Karpas-422 (cell line): ENCODE measurements at regions not wholly inside any gene's neighbourhood (a gene's known extent, or its start where the extent isn't known, plus 50 kb on each side); places are given as distances from the start of the nearest gene placed in this dataset.

ENCODE experiments used
- DNase-seq: peaks from one replicate; pipeline ENCODE4 v3.0.0-alpha.2; 2015
- H2AFZ ChIP-seq: fragments of 200-600 bp; sonication (generic); 2 replicates; pipeline ENCODE4 v1.6.1; 2014; ENCODE audit warnings: antibody characterized with exemption, low read length, mixed read lengths
- H3K27ac ChIP-seq: fragments of 200-600 bp; sonication (generic); 2 replicates; pipeline ENCODE4 v1.5.1; 2014; ENCODE audit warnings: mild to moderate bottlenecking, low read length, moderate library complexity
- H3K27me3 ChIP-seq: fragments of 200-600 bp; sonication (generic); 2 replicates; pipeline ENCODE4 v1.6.1; 2014; ENCODE audit warnings: low read length, mixed read lengths
- H3K36me3 ChIP-seq: fragments of 200-600 bp; sonication (generic); 2 replicates; pipeline ENCODE4 v1.6.1; 2014; ENCODE audit warnings: low read length, mixed read lengths; ENCODE audit not compliant: insufficient read depth
- H3K4me1 ChIP-seq: fragments of 200-600 bp; sonication (generic); 2 replicates; pipeline ENCODE4 v1.6.1; 2014; ENCODE audit warnings: mild to moderate bottlenecking, low read length, mixed read lengths
- H3K4me2 ChIP-seq: fragments of 200-600 bp; sonication (generic); 2 replicates; pipeline ENCODE4 v1.6.1; 2014; ENCODE audit warnings: low read length, low read depth, mild to moderate bottlenecking; ENCODE audit not compliant: poor library complexity, severe bottlenecking
- H3K4me3 ChIP-seq: fragments of 200-600 bp; sonication (generic); 2 replicates; pipeline ENCODE4 v1.5.1; 2014; ENCODE audit warnings: mild to moderate bottlenecking, antibody characterized with exemption, low read length, mixed read lengths
- H3K79me2 ChIP-seq: fragments of 200-600 bp; sonication (generic); 2 replicates; pipeline ENCODE4 v1.6.1; 2014; ENCODE audit warnings: mild to moderate bottlenecking, low read length, mixed read lengths
- H3K9ac ChIP-seq: fragments of 200-600 bp; sonication (generic); 2 replicates; pipeline ENCODE4 v1.6.0; 2014; ENCODE audit warnings: low read length
- H3K9me2 ChIP-seq: fragments of 200-600 bp; sonication (generic), shearing (Covaris generic); replicated peaks from 2 replicates; pipeline ENCODE4 v1.6.0; 2014; ENCODE audit warnings: mild to moderate bottlenecking, low read length, moderate library complexity; ENCODE audit not compliant: insufficient read depth
- H3K9me3 ChIP-seq: fragments of 300-700, 200-600 bp; sonication (generic); 2 replicates; pipeline ENCODE4 v1.6.1; 2014; ENCODE audit warnings: low read length, mixed read lengths
- H4K20me1 ChIP-seq: fragments of 200-600 bp; sonication (generic); 2 replicates; pipeline ENCODE4 v1.6.1; 2014; ENCODE audit warnings: mild to moderate bottlenecking, antibody characterized with exemption, low read length, low read depth; ENCODE audit not compliant: insufficient read depth

- Histone ChIP-seq H3K9me3 (no peaks in the 10 kb centered on the region), H3K9me2 (no peaks in the 10 kb centered on the region), H3K4me3 (no peak overlapping the region), H3K9ac (no peak overlapping the region), H3K4me2 (no peak overlapping the region), H3K4me1 (no peaks in the 10 kb centered on the region), H4K20me1 (no peaks in the 10 kb centered on the region), H3K79me2 (no peaks in the 10 kb centered on the region), H3K27ac (no peak overlapping the region), H3K36me3 (no peaks in the 10 kb centered on the region), H3K27me3 (0 out of 2 replicates have a peak, but pooled peaks cover 2% of the 10 kb centered on the region), H2AFZ (no peak overlapping the region)
- no peak for DNase-seq
Observed at GRCh38 chr1:213737398-213738035, 250.3 kb upstream of the PROX1 start.

- no peaks in the 10 kb centered on the region for H3K9me3 ChIP-seq
- H3K4me2 ChIP-seq: no peak overlapping the region
- no peak overlapping the region for H3K9ac ChIP-seq
- DNase-seq: no peak
- no peaks in the 10 kb centered on the region for H3K36me3 ChIP-seq
- no peak overlapping the region for H2AFZ ChIP-seq
- no peaks in the 10 kb centered on the region for H3K4me1 ChIP-seq
- no peaks in the 10 kb centered on the region for H3K79me2 ChIP-seq
- H3K27me3 ChIP-seq: 0 out of 2 replicates have a peak, but pooled peaks cover 3% of the 10 kb centered on the region
- no peak overlapping the region for H3K4me3 ChIP-seq
- H3K9me2 ChIP-seq: no peaks in the 10 kb centered on the region
- no peak overlapping the region for H3K27ac ChIP-seq
- no peaks in the 10 kb centered on the region for H4K20me1 ChIP-seq
Observed at GRCh38 chr1:213738658-213739057, 249.1 kb upstream of the PROX1 start.

- DNase-seq: no peak
- H3K79me2 ChIP-seq: no peaks in the 10 kb centered on the region
- no peak overlapping the region for H3K4me2 ChIP-seq
- H3K9me3 ChIP-seq: no peaks in the 10 kb centered on the region
- H3K36me3 ChIP-seq: no peaks in the 10 kb centered on the region
- 0 out of 2 replicates have a peak, but pooled peaks cover 3% of the 10 kb centered on the region for H3K27me3 ChIP-seq
- H3K9me2 ChIP-seq: no peaks in the 10 kb centered on the region
- no peak overlapping the region for H2AFZ ChIP-seq
- no peaks in the 10 kb centered on the region for H3K4me1 ChIP-seq
- no peak overlapping the region for H3K27ac ChIP-seq
- no peaks in the 10 kb centered on the region for H4K20me1 ChIP-seq
- H3K9ac ChIP-seq: no peak overlapping the region
- no peak overlapping the region for H3K4me3 ChIP-seq
Observed at GRCh38 chr1:213742992-213743391, 244.8 kb upstream of the PROX1 start.

GRCh38 chr1:213744780-213745179 lies 243.0 kb upstream of the PROX1 start:
- Histone ChIP-seq H3K79me2 (no peaks in the 10 kb centered on the region), H3K9me2 (no peaks in the 10 kb centered on the region), H3K27me3 (0 out of 2 replicates have a peak, but pooled peaks cover 3% of the 10 kb centered on the region), H3K36me3 (no peaks in the 10 kb centered on the region), H3K9me3 (no peaks in the 10 kb centered on the region), H3K4me1 (no peaks in the 10 kb centered on the region), H3K9ac (no peak overlapping the region), H4K20me1 (no peaks in the 10 kb centered on the region), H3K4me3 (no peak overlapping the region), H3K27ac (no peak overlapping the region), H3K4me2 (no peak overlapping the region), H2AFZ (no peak overlapping the region)
- DNase-seq: no peak

GRCh38 chr1:213745451-213745850 lies 242.3 kb upstream of the PROX1 start:
- no peaks in the 10 kb centered on the region for H3K79me2 ChIP-seq
- no peaks in the 10 kb centered on the region for H3K36me3 ChIP-seq
- H3K27me3 ChIP-seq: 0 out of 2 replicates have a peak, but pooled peaks cover 3% of the 10 kb centered on the region
- H2AFZ ChIP-seq: no peak overlapping the region
- no peaks in the 10 kb centered on the region for H4K20me1 ChIP-seq
- no peak overlapping the region for H3K27ac ChIP-seq
- no peaks in the 10 kb centered on the region for H3K9me3 ChIP-seq
- H3K9me2 ChIP-seq: no peaks in the 10 kb centered on the region
- no peak for DNase-seq
- no peak overlapping the region for H3K4me3 ChIP-seq
- H3K4me2 ChIP-seq: no peak overlapping the region
- H3K4me1 ChIP-seq: no peaks in the 10 kb centered on the region
- no peak overlapping the region for H3K9ac ChIP-seq

- H3K9ac ChIP-seq: no peak overlapping the region
- no peak overlapping the region for H3K27ac ChIP-seq
- H3K4me3 ChIP-seq: no peak overlapping the region
- no peaks in the 10 kb centered on the region for H4K20me1 ChIP-seq
- H3K4me1 ChIP-seq: no peaks in the 10 kb centered on the region
- DNase-seq: no peak
- no peaks in the 10 kb centered on the region for H3K36me3 ChIP-seq
- no peaks in the 10 kb centered on the region for H3K9me2 ChIP-seq
- H3K4me2 ChIP-seq: no peak overlapping the region
- no peaks in the 10 kb centered on the region for H3K9me3 ChIP-seq
- H3K79me2 ChIP-seq: no peaks in the 10 kb centered on the region
- H2AFZ ChIP-seq: no peak overlapping the region
- no peaks in the 10 kb centered on the region for H3K27me3 ChIP-seq
Observed at GRCh38 chr1:213749558-213749957, 238.2 kb upstream of the PROX1 start.

GRCh38 chr1:213750231-213751063 lies 237.3 kb upstream of the PROX1 start:
- no peaks in the 10 kb centered on the region for H3K27me3 ChIP-seq
- H3K4me3 ChIP-seq: no peak overlapping the region
- no peaks in the 10 kb centered on the region for H3K9me3 ChIP-seq

GRCh38 chr1:213751064-213751397 lies 236.7 kb upstream of the PROX1 start:
- Histone ChIP-seq H2AFZ (no peak overlapping the region), H3K9me3 (no peaks in the 10 kb centered on the region), H3K4me2 (no peak overlapping the region), H3K27me3 (no peaks in the 10 kb centered on the region), H3K79me2 (no peaks in the 10 kb centered on the region), H3K9ac (no peak overlapping the region), H3K36me3 (no peaks in the 10 kb centered on the region), H3K4me1 (no peaks in the 10 kb centered on the region), H3K9me2 (no peaks in the 10 kb centered on the region), H4K20me1 (no peaks in the 10 kb centered on the region), H3K4me3 (no peak overlapping the region), H3K27ac (no peak overlapping the region)
- DNase-seq: no peak

More at GRCh38 chr1:213750231-213751063, 237.3 kb upstream of the PROX1 start:
- Histone ChIP-seq H3K79me2 (no peaks in the 10 kb centered on the region), H3K36me3 (no peaks in the 10 kb centered on the region), H3K4me2 (no peak overlapping the region), H2AFZ (no peak overlapping the region), H3K9me2 (no peaks in the 10 kb centered on the region), H4K20me1 (no peaks in the 10 kb centered on the region), H3K27ac (no peak overlapping the region), H3K4me1 (no peaks in the 10 kb centered on the region), H3K9ac (no peak overlapping the region)
- no peak for DNase-seq
